Cardiac fibroblast (primary cell): ENCODE measurements at regions not wholly inside any gene's neighbourhood (a gene's known extent, or its start where the extent isn't known, plus 50 kb on each side); places are given as distances from the start of the nearest gene placed in this dataset.
A peak's percentile ranks its signal among the peaks of the same experiment; 100 is the strongest.

Source experiments
- DNase-seq, 2 donors: peaks; one replicate each; pipeline versions ENCODE4 v3.0.0 to v3.0.0-alpha.2; 2010; ENCODE audit warnings: low read depth in 2 of 2
- H3K4me3 ChIP-seq, 2 donors: replicated peaks in 1 of 2; 1 replicate in 1 of 2; 2 replicates in 1 of 2; pipeline ENCODE4 v1.5.1; 2011; ENCODE audit warnings: low read depth in 2 of 2, low read length in 2 of 2, mild to moderate bottlenecking in 2 of 2, moderate library complexity in 1 of 2
- CTCF ChIP-seq: IDR thresholded peaks from one replicate; pipeline ENCODE4 v1.5.1; 2011; ENCODE audit warnings: low read depth, mild to moderate bottlenecking, low read length, inconsistent platforms

GRCh38 chr9:690517-691111, 150.9 kb upstream of the DMRT1 start:
- no peak for TF ChIP-seq CTCF
- no peak overlapping the region for H3K4me3 ChIP-seq
- DNase-seq, result no peak

- TF ChIP-seq CTCF, result no peak
- H3K4me3 ChIP-seq, result no peak overlapping the region
- no peak for DNase-seq
These were observed 149.6 kb upstream of the DMRT1 start for GRCh38 chr9:691825-692400.

DNA sequence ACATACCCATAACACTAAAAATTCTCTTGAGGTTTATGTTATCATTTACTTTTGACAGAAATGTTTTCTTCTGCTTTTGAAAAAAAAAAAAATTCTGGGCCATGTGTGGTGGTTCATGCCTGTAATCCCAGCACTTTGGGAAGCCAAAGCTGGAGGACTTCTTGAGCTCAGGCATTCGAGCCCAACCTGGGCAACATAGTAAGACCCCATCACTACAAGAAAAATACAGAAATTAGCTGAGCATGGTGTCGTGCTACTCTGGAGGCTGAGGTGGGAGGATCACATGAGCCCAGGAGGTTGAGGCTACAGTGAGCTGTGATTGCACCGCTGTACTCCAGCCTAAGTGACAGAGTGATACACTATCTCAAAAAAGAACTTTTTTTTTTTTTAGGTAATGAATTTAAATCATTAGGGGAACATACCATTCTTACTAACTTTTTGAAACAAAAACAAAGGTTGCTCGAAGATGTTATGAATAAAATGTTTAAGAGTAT, 148.8 kb upstream of the DMRT1 start:
- no peak for TF ChIP-seq CTCF
- DNase-seq, result no peak
- no peak overlapping the region for H3K4me3 ChIP-seq

- TF ChIP-seq CTCF, result no peak
- H3K4me3 ChIP-seq, result peak overlapping the region in 1 of 2 donors; percentile 27
- peak; percentile 73 to 93 for DNase-seq
These were observed 148.1 kb upstream of the DMRT1 start for GRCh38 chr9:693201-694091.

DNA sequence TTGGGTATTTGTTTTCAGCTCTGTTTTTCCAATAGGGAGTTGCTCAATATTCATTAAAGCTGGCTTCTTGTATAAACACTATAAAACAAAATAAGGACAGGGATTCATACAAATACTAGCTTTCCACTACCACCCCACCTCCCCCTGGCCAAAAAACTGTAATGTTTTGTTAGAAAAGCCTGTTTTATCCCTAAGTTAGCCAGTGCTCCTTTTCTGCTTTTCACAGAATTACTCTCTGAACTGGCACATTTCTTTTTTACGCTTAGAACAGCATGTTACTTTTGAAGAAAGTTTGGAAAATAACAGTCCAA, 147.4 kb upstream of the DMRT1 start:
- H3K4me3 ChIP-seq, result peak overlapping the region in 1 of 2 donors; percentile 27
- DNase-seq, result peak in 1 of 2 donors; percentile 6
- TF ChIP-seq CTCF, result no peak

GRCh38 chr9:694403-695154, 146.9 kb upstream of the DMRT1 start:
- peak; percentile 77 to 97 for DNase-seq
- H3K4me3 ChIP-seq, result peak overlapping the region in 1 of 2 donors; percentile 9
- no peak for TF ChIP-seq CTCF
